ENCODE measurements at regions not wholly inside any gene's neighbourhood (a gene's known extent, or its start where the extent isn't known, plus 50 kb on each side); places are given as distances from the start of the nearest gene placed in this dataset.

- dilution Hi-C loops (cut with MboI; ENCODE audit: extremely low pct_ligation_motif_present, low sequenced_read_pairs), result no loop called here
- BruUV-seq (replicated peaks), result no TSS peak
- intact Hi-C loops (cut with micrococcal nuclease), result no loop called here
- Histone ChIP-seq H3K79me2 (ENCODE audit: control insufficient read depth, insufficient read depth, low read length) (no peaks in the 10 kb centered on the region), H3K27ac (ENCODE audit: insufficient read depth, low read depth, low read length) (no peak overlapping the region), H3K4me3 (replicated peaks in 1 of 3; ENCODE audit: insufficient read depth in 1 of 3, low read depth in 1 of 3, low read length in 3 of 3) (no peak overlapping the region), H3K9ac (replicated peaks; ENCODE audit: extremely low read depth, insufficient read depth, low read length) (no peak overlapping the region), H3K9me3 (replicated peaks; ENCODE audit: control insufficient read depth, insufficient read depth, low read length) (no peaks in the 10 kb centered on the region), H3K36me3 (ENCODE audit: control insufficient read depth in 2 of 2, extremely low read depth in 1 of 2, insufficient read depth in 2 of 2, low read length in 2 of 2) (no peaks in the 10 kb centered on the region), H3K4me1 (ENCODE audit: control insufficient read depth, extremely low read depth, insufficient read depth, low read length) (peaks cover 30% of the 10 kb centered on the region), H3K27me3 (ENCODE audit: control insufficient read depth in 2 of 2, insufficient read depth in 2 of 2, low read length in 2 of 2) (no peaks in the 10 kb centered on the region), H2AFZ (ENCODE audit: low read depth, low read length) (no peak overlapping the region), H3K9me1 (replicated peaks; ENCODE audit: control insufficient read depth, extremely low read depth, insufficient read depth, low read length) (no peaks in the 10 kb centered on the region), H4K20me1 (replicated peaks; ENCODE audit: control insufficient read depth, extremely low read depth, insufficient read depth, low read length) (no peaks in the 10 kb centered on the region), H3K4me2 (ENCODE audit: insufficient read depth, low read length) (no peak overlapping the region)
- DNase-seq (ENCODE audit: low read depth, low spot score) (no peak), FAIRE-seq (no peak)
- ChIA-PET POLR2A (no interaction called here), CTCF (no interaction called here)
- TF ChIP-seq MAX (IDR thresholded peaks at IDR 0.05; ENCODE audit: insufficient read depth, insufficient read length) (no peak), GATA2 (IDR thresholded peaks at IDR 0.05; ENCODE audit: insufficient read depth, insufficient read length, low read depth, low read length) (no peak), POLR2AphosphoS5 (IDR thresholded peaks at IDR 0.05; ENCODE audit: insufficient read depth, low read depth, low read length) (no peak), JUN (IDR thresholded peaks at IDR 0.05; ENCODE audit: borderline replicate concordance, insufficient read depth, insufficient read length, low read depth) (no peak), MYC (IDR thresholded peaks at IDR 0.05; ENCODE audit: low read depth, low read length) (no peak), EZH2 (IDR thresholded peaks at IDR 0.05; ENCODE audit: borderline replicate concordance, low read depth, low read length, severe bottlenecking) (no peak), FOS (IDR thresholded peaks at IDR 0.05; ENCODE audit: borderline replicate concordance, insufficient read depth, low read length) (no peak), CTCF (IDR thresholded peaks at IDR 0.05; ENCODE audit: extremely low read depth in 1 of 2, insufficient read depth in 1 of 2, low read depth in 1 of 2, low read length in 2 of 2) (no peak), POLR2A (IDR thresholded peaks at IDR 0.05; ENCODE audit: low read depth, low read length) (no peak)
These were observed 84.2 kb upstream of the S1PR1 start for GRCh38 chr1:101152633-101153032.

Measured in endothelial cell of umbilical vein (primary cell).